AG09309 (cell line): ENCODE measurements at regions not wholly inside any gene's neighbourhood (a gene's known extent, or its start where the extent isn't known, plus 50 kb on each side); places are given as distances from the start of the nearest gene placed in this dataset.
"Not testable (repeated sequence)": the region's sequence is repeated elsewhere in the genome, so short reads cannot be mapped to it uniquely, and the experiment has no call there.

ENCODE experiments used
- DNase-seq: peaks from one replicate; pipeline ENCODE4 v3.0.0-alpha.2; 2010; ENCODE audit warnings: low read depth
- H3K4me3 ChIP-seq: 2 replicates; pipeline ENCODE4 v1.5.1; 2011; ENCODE audit warnings: mild to moderate bottlenecking, low read depth, low read length, moderate library complexity; ENCODE audit not compliant: control insufficient read depth
- CTCF ChIP-seq: IDR thresholded peaks from 2 replicates; pipeline ENCODE4 v1.5.1; 2011; ENCODE audit warnings: mild to moderate bottlenecking, low read depth, low read length, inconsistent platforms; ENCODE audit not compliant: insufficient read depth, control insufficient read depth; ENCODE audit errors: missing control alignments

- DNase-seq, result no peak
- no peak overlapping the region for H3K4me3 ChIP-seq
- no peak for TF ChIP-seq CTCF
Observed at GRCh38 chr16:59826767-59827166, 1092.7 kb upstream of the GOT2 start.

DNA sequence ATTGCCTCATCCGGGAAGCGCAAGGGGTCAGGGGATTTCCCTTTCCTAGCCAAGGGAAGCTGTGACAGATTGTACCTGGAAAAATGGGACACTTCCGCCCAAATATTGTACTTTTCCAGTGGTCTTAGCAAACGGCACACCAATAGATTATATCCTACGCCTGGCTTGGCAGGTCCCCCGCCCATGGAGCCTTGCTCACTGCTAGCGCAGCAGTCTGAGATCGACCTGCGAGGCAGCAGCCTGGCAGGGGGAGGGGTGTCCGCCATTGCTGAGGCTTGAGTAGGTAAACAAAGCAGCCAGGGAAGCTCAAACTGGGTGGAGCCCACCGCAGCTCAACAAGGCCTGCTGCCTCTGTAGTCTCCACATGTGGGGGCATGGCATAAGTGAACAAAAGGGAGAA is 1075.4 kb upstream of the GOT2 start:
- not testable (repeated sequence) for DNase-seq, H3K4me3 ChIP-seq

DNA sequence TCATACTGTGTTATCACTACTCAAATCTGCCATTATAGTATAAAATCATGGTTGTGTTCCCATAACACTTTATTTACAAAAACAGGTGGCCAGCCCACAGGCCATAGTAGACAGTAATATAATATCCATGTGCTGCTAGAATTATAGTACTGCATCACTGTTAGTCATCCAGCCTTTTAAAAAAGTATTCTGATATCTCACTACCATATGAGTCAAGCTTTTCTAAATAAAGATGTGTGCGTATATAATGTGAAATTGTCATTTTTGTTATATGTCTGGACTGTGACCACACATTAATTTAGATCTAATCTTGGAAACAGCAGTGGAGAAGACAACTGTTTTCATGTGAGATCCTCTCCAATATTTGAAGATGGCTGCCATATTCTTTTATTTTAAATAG is 1049.1 kb upstream of the GOT2 start:
- TF ChIP-seq CTCF, result no peak
- DNase-seq, result no peak
- H3K4me3 ChIP-seq, result no peak overlapping the region

GRCh38 chr16:59773330-59773729 is 1039.2 kb upstream of the GOT2 start:
- no peak overlapping the region for H3K4me3 ChIP-seq
- DNase-seq, result no peak
- no peak for TF ChIP-seq CTCF

GRCh38 chr16:59759296-59759695 is 1025.2 kb upstream of the GOT2 start:
- H3K4me3 ChIP-seq, result no peak overlapping the region
- no peak for TF ChIP-seq CTCF
- DNase-seq, result no peak

DNA sequence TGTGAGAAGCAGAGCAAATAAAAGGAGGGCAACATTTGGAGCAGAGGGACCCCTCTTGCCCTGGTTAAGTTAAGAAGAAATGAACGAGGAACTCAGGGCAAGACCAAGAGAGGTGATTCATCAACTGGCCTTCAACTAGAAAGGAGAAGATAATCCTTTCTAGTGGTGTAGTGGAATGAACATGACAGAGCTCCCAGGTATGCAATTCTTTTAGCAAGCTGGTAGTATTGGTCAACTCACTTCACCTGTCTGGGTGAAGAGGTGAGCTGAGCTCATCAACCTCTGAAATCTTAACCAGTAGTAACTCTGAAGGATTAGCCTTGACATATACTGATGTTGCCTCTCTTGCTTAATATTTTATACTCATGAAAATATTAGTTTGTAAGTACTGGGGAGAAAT is 1024.7 kb upstream of the GOT2 start:
- no peak for DNase-seq
- no peak for TF ChIP-seq CTCF
- no peak overlapping the region for H3K4me3 ChIP-seq

DNA sequence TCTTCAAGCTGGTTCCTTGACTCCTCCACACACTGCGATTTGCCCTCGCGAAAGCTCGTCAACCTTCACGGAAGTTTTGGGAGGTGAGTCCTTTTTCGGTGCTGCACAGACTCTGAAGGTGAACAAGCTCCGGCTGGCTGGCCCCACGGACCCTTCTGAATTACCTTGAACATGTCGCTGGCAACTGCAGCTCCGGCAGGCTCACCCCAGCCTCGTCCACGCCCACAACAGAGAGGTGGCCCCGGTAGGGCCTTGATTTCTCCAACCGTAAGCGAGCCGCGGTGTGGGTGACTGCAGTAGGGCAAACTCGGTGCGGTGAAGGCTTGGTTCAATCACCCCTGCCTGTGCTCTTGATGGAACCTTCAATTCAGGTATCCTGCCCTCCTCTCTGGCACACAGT is 1020.7 kb upstream of the GOT2 start:
- DNase-seq, result no peak
- no peak overlapping the region for H3K4me3 ChIP-seq
- TF ChIP-seq CTCF, result no peak
